ENCODE measurements at regions not wholly inside any gene's neighbourhood (a gene's known extent, or its start where the extent isn't known, plus 50 kb on each side); places are given as distances from the start of the nearest gene placed in this dataset.
"Not testable (repeated sequence)": the region's sequence is repeated elsewhere in the genome, so short reads cannot be mapped to it uniquely, and the experiment has no call there.

DNA sequence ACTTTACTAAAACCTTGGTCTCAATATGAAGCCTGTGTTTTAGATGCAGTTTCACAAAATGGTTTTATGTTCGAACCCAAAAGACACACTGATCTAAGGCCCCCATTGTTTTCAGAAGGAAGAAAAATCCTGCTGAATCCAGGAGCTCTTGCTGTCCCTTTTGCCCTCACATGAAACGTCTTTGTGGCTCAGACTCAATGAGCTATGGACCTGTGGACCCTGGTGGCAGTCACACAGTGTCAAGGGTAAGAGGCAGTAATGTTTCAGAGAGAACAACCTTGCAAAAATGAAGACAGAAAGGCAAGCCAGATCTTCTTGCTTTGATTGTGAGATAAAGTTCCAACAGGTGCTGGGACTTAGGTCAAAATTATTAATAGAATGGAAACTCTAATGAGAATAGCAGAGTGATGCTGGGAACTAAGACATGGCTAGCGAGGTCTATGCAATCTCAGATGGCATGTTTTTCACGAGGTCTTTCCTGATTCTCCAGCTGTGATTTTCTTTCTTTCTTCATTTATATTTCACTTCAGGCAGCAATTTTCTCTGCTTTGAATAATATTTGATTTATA, 164.9 kb upstream of the SLC38A2 start:
- H3K9ac ChIP-seq (ENCODE audit: low read depth in 1 of 2, low read length in 2 of 2): no peak overlapping the region
- H3K9me3 ChIP-seq (ENCODE audit: control insufficient read depth in 2 of 2, low read length in 2 of 2): no peaks in the 10 kb centered on the region
- H3K27me3 ChIP-seq (ENCODE audit: control insufficient read depth in 2 of 2, insufficient read depth in 2 of 2, low read length in 2 of 2): no peaks in the 10 kb centered on the region
- no peak overlapping the region for H3K27ac ChIP-seq (ENCODE audit: low read depth in 2 of 2, low read length in 2 of 2)
- H3K36me3 ChIP-seq (ENCODE audit: control insufficient read depth in 2 of 2, insufficient read depth in 2 of 2, low read length in 2 of 2): no peaks in the 10 kb centered on the region
- no peak overlapping the region for H3K4me3 ChIP-seq (ENCODE audit: low read length in 2 of 2)
- H3K4me1 ChIP-seq (ENCODE audit: control insufficient read depth in 2 of 2, insufficient read depth in 2 of 2, low read length in 2 of 2): no peaks in the 10 kb centered on the region

DNA sequence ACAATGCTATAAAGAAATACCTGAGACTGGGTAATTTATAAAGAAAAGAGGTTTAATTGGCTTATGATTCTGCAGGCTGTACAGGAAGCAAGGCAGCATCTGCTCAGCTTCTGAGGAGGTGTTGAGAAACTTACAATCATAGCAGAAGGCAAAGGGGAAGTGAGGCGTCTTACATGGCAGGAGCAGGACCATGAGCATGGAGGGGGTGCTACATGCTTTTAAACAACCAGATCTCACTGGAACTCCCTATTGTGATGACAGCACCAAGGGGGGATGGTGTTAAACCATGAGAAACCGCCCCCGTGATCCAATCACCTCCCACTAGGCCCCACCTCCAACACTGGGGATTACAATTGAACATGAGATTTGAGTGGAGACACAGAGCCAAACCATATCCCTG, 163.7 kb upstream of the SLC38A2 start:
- not testable (repeated sequence) for H3K9ac ChIP-seq (ENCODE audit: low read depth in 1 of 2, low read length in 2 of 2); H3K27ac ChIP-seq (ENCODE audit: low read depth in 2 of 2, low read length in 2 of 2); H3K36me3 ChIP-seq (ENCODE audit: control insufficient read depth in 2 of 2, insufficient read depth in 2 of 2, low read length in 2 of 2); H3K4me3 ChIP-seq (ENCODE audit: low read length in 2 of 2); H3K27me3 ChIP-seq (ENCODE audit: control insufficient read depth in 2 of 2, insufficient read depth in 2 of 2, low read length in 2 of 2); H3K9me3 ChIP-seq (ENCODE audit: control insufficient read depth in 2 of 2, low read length in 2 of 2); H3K4me1 ChIP-seq (ENCODE audit: control insufficient read depth in 2 of 2, insufficient read depth in 2 of 2, low read length in 2 of 2)

DNA sequence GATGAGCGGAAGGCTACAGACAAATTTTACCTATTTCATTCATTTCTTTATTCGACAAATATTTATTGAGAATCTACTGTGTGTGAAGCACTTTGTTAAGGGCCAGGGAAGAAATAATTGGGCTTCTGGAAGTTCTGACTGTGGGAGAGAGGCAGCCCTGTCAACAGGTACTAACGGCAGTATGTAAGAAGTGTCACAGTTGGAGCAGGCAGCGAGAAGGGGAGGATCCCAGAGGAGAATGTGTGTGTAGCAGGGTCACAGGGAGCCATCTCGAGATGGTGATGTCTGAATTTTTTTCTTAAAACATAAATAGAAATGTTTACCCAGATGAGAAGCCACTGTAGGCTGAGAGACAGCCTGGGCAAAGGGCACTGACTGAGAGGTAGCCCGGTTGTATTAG, 163.3 kb upstream of the SLC38A2 start:
- Histone ChIP-seq H3K36me3 (ENCODE audit: control insufficient read depth in 2 of 2, insufficient read depth in 2 of 2, low read length in 2 of 2) (no peaks in the 10 kb centered on the region), H3K4me1 (ENCODE audit: control insufficient read depth in 2 of 2, insufficient read depth in 2 of 2, low read length in 2 of 2) (no peaks in the 10 kb centered on the region), H3K27me3 (ENCODE audit: control insufficient read depth in 2 of 2, insufficient read depth in 2 of 2, low read length in 2 of 2) (no peaks in the 10 kb centered on the region), H3K9ac (ENCODE audit: low read depth in 1 of 2, low read length in 2 of 2) (no peak overlapping the region), H3K4me3 (ENCODE audit: low read length in 2 of 2) (no peak overlapping the region), H3K27ac (ENCODE audit: low read depth in 2 of 2, low read length in 2 of 2) (no peak overlapping the region), H3K9me3 (ENCODE audit: control insufficient read depth in 2 of 2, low read length in 2 of 2) (no peaks in the 10 kb centered on the region)

DNA sequence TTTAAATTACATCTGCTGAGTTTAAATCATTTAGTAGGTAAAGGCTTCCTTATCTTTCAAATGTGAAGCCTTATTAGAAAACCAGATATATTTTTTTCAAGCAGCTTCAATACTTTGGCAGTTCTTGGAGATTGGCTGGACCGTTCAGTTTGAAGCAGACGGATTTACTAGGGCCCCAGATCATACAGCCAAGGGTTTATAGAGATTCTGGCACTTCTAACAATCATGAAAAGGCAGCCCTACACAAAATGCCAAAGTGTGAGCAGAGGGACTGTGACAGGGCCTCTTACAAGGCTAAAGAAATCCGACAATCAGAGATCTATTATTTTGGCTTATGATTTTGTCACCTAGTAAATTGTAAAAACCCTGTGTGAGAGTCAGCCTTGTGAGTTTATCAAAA, 162.8 kb upstream of the SLC38A2 start:
- Histone ChIP-seq H3K27ac (ENCODE audit: low read depth in 2 of 2, low read length in 2 of 2) (no peak overlapping the region), H3K4me3 (ENCODE audit: low read length in 2 of 2) (no peak overlapping the region), H3K4me1 (ENCODE audit: control insufficient read depth in 2 of 2, insufficient read depth in 2 of 2, low read length in 2 of 2) (no peaks in the 10 kb centered on the region), H3K27me3 (ENCODE audit: control insufficient read depth in 2 of 2, insufficient read depth in 2 of 2, low read length in 2 of 2) (no peaks in the 10 kb centered on the region), H3K9ac (ENCODE audit: low read depth in 1 of 2, low read length in 2 of 2) (no peak overlapping the region), H3K9me3 (ENCODE audit: control insufficient read depth in 2 of 2, low read length in 2 of 2) (no peaks in the 10 kb centered on the region), H3K36me3 (ENCODE audit: control insufficient read depth in 2 of 2, insufficient read depth in 2 of 2, low read length in 2 of 2) (no peaks in the 10 kb centered on the region)

DNA sequence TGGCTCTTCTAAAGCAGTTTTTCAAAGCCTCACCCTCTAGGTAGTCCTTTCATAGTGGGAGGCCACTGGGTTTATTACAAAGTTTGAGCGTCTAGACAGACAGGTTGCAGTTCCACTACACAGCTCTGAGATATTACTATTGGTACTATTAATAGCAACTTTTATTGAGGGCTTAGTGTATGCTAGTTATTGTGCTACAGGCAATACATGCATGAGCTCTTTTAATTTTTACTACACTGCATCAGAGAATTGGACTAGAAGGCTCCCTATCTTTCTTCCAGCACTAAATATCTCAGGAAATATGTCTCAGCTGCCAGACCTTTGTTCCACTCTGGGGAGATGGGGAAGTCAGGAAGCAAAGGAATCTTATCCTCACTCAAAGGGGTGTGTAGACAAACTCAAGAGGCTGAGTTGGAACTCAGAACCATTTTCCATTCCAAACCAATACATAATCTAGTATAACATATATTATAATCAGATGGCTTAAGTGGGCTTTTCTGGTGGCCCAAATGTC, 161.8 kb upstream of the SLC38A2 start:
- Histone ChIP-seq H3K27me3 (ENCODE audit: control insufficient read depth in 2 of 2, insufficient read depth in 2 of 2, low read length in 2 of 2) (no peaks in the 10 kb centered on the region), H3K9ac (ENCODE audit: low read depth in 1 of 2, low read length in 2 of 2) (no peak overlapping the region), H3K4me3 (ENCODE audit: low read length in 2 of 2) (no peak overlapping the region), H3K27ac (ENCODE audit: low read depth in 2 of 2, low read length in 2 of 2) (no peak overlapping the region), H3K9me3 (ENCODE audit: control insufficient read depth in 2 of 2, low read length in 2 of 2) (no peaks in the 10 kb centered on the region), H3K36me3 (ENCODE audit: control insufficient read depth in 2 of 2, insufficient read depth in 2 of 2, low read length in 2 of 2) (no peaks in the 10 kb centered on the region), H3K4me1 (ENCODE audit: control insufficient read depth in 2 of 2, insufficient read depth in 2 of 2, low read length in 2 of 2) (no peaks in the 10 kb centered on the region)

DNA sequence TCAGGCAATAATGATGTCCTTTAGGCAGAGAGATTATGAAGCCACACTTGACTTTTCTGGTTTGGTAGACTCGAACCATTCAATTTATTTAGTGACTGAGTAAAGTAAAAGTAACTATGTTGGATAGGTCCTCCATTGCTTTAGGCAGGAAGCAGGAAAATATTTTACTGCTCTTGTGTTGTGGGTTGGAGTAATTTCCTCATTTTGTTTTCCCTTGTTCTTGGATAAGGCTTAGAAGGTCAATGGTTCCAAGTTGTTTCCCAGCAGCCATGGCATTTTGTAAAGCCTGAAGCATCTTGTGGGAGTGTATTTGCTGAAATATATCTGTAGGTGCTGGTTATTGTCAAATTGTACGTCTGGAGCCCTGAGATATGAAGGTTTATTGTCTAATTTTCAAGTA, 161.2 kb upstream of the SLC38A2 start:
- no peak overlapping the region for H3K4me3 ChIP-seq (ENCODE audit: low read length in 2 of 2)
- H3K27me3 ChIP-seq (ENCODE audit: control insufficient read depth in 2 of 2, insufficient read depth in 2 of 2, low read length in 2 of 2): no peaks in the 10 kb centered on the region
- H3K4me1 ChIP-seq (ENCODE audit: control insufficient read depth in 2 of 2, insufficient read depth in 2 of 2, low read length in 2 of 2): no peaks in the 10 kb centered on the region
- H3K9me3 ChIP-seq (ENCODE audit: control insufficient read depth in 2 of 2, low read length in 2 of 2): no peaks in the 10 kb centered on the region
- H3K27ac ChIP-seq (ENCODE audit: low read depth in 2 of 2, low read length in 2 of 2): no peak overlapping the region
- H3K9ac ChIP-seq (ENCODE audit: low read depth in 1 of 2, low read length in 2 of 2): no peak overlapping the region
- H3K36me3 ChIP-seq (ENCODE audit: control insufficient read depth in 2 of 2, insufficient read depth in 2 of 2, low read length in 2 of 2): no peaks in the 10 kb centered on the region

DNA sequence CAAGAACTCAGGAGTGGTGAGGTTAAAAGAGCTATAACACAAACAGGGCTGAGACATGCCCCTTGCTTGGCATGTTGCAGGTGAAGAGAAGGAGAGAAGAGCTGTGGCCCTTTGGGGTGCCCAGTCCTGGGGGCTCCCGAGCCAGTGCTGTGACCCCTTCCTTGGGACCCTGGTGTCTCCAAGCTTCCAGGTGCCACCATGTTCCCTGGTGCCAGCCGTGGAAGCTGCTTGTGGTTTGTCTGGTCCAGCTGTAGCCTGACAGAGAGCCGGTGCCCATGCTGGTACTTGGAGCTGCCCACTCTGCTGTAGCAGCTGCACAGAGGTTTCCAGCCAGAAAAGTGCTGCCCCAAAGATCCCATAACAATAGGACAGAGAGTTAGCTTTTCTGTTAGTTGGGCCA, 159.2 kb upstream of the SLC38A2 start:
- no peak overlapping the region for H3K27ac ChIP-seq (ENCODE audit: low read depth in 2 of 2, low read length in 2 of 2)
- no peak overlapping the region for H3K4me3 ChIP-seq (ENCODE audit: low read length in 2 of 2)
- H3K9ac ChIP-seq (ENCODE audit: low read depth in 1 of 2, low read length in 2 of 2): no peak overlapping the region
- no peaks in the 10 kb centered on the region for H3K4me1 ChIP-seq (ENCODE audit: control insufficient read depth in 2 of 2, insufficient read depth in 2 of 2, low read length in 2 of 2)
- H3K9me3 ChIP-seq (ENCODE audit: control insufficient read depth in 2 of 2, low read length in 2 of 2): no peaks in the 10 kb centered on the region
- no peaks in the 10 kb centered on the region for H3K27me3 ChIP-seq (ENCODE audit: control insufficient read depth in 2 of 2, insufficient read depth in 2 of 2, low read length in 2 of 2)
- H3K36me3 ChIP-seq (ENCODE audit: control insufficient read depth in 2 of 2, insufficient read depth in 2 of 2, low read length in 2 of 2): no peaks in the 10 kb centered on the region

DNA sequence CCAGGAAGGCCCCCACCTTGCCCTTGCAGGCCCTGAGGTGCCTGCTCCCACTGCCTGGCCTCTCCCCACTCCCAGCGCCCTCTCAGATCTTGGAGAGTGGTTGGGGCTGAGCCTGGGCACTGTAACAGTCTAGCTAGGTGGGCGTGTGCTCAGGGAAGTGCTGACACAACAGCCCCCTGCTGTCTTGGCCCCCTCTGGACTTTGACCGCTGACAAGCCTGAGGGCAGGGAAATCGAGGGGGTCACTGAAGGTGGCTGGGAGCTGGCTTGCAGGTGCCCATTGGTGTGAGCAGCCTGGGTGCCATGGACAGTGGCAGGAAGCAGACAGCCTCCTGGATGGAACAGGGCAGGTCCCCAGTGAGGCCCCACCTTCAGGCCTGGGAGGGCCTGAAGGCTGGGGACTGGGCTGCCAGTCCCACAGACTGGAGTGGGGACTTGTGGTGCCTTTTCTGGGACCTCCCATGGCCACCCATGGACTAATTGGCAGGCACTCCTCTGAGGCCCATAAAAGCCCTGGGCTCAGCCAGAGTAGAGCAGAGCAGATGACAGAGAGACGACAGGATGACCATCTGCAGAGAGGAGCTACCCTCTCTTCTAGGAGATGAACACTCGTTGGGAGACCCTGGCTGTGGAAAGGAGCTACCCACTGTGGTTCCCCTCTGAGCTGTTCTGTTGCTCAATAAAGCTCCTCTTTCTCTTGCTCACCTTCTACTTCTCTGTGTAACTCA, 158.6 kb upstream of the SLC38A2 start:
- Histone ChIP-seq H3K9ac (ENCODE audit: low read depth in 1 of 2, low read length in 2 of 2) (no peak overlapping the region), H3K4me1 (ENCODE audit: control insufficient read depth in 2 of 2, insufficient read depth in 2 of 2, low read length in 2 of 2) (no peaks in the 10 kb centered on the region), H3K9me3 (ENCODE audit: control insufficient read depth in 2 of 2, low read length in 2 of 2) (no peaks in the 10 kb centered on the region)

DNA sequence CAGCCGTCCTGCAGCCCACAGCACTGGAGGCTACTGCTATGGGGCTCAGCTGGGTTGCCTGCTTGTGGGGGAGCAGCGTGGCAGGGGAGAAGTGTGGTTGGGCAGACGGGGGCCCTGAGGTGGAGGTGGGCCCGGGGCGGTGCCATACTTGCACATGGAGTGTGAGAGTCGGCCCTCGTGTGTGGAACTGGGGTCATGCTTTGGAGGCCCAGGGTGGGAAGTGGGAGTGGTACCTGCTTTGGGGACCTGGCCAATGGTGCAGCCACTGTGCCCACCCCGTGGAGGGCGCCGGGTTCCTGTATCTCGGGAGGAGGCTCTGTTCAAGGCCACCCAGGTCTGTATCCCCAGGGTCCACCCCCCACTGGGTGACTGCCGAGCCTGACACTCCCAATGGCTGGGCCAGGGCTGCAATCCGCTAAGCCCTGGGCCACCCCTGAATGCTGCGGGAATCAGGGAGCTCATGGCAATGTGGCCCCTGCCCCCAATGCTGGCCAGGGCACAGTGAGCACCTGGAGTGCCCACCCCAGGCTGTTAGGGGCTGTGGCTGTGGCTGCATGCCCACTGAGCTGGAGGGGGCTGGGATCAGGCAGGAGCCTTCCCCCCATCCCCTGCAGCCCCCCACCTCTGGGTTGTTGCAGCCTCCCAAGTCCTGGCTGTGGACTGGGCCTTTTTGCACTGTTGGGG, 157.9 kb upstream of the SLC38A2 start:
- Histone ChIP-seq H3K9me3 (ENCODE audit: control insufficient read depth in 2 of 2, low read length in 2 of 2) (no peaks in the 10 kb centered on the region), H3K27ac (ENCODE audit: low read depth in 2 of 2, low read length in 2 of 2) (no peak overlapping the region), H3K4me1 (ENCODE audit: control insufficient read depth in 2 of 2, insufficient read depth in 2 of 2, low read length in 2 of 2) (no peaks in the 10 kb centered on the region), H3K36me3 (ENCODE audit: control insufficient read depth in 2 of 2, insufficient read depth in 2 of 2, low read length in 2 of 2) (no peaks in the 10 kb centered on the region), H3K4me3 (ENCODE audit: low read length in 2 of 2) (no peak overlapping the region), H3K27me3 (ENCODE audit: control insufficient read depth in 2 of 2, insufficient read depth in 2 of 2, low read length in 2 of 2) (no peaks in the 10 kb centered on the region), H3K9ac (ENCODE audit: low read depth in 1 of 2, low read length in 2 of 2) (no peak overlapping the region)

More for the DNA sequence above, 158.6 kb upstream of the SLC38A2 start:
- Histone ChIP-seq H3K27me3 (ENCODE audit: control insufficient read depth in 2 of 2, insufficient read depth in 2 of 2, low read length in 2 of 2) (no peaks in the 10 kb centered on the region), H3K36me3 (ENCODE audit: control insufficient read depth in 2 of 2, insufficient read depth in 2 of 2, low read length in 2 of 2) (no peaks in the 10 kb centered on the region), H3K4me3 (ENCODE audit: low read length in 2 of 2) (no peak overlapping the region), H3K27ac (ENCODE audit: low read depth in 2 of 2, low read length in 2 of 2) (no peak overlapping the region)

DNA sequence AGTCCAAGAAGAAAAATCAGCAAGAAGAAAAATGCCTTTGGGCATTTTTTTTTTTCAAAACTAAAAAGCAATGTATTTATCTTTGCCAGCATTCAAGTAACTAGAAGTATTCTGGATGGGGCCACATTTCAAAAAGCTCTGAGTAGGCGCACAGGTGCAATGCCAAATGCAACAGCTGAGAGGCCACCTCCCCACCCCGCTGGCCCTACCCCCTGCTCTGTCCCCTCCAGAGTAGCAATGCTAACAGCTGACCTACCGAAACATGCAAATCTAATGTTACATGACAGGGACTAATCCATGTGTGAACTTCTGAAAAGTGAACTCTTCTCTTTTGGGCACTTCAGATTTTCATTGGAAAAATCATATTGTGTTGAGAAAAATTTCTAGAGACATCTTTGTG, 153.7 kb upstream of the SLC38A2 start:
- Histone ChIP-seq H3K9ac (ENCODE audit: low read depth in 1 of 2, low read length in 2 of 2) (no peak overlapping the region), H3K27ac (ENCODE audit: low read depth in 2 of 2, low read length in 2 of 2) (no peak overlapping the region), H3K9me3 (ENCODE audit: control insufficient read depth in 2 of 2, low read length in 2 of 2) (no peaks in the 10 kb centered on the region), H3K4me1 (ENCODE audit: control insufficient read depth in 2 of 2, insufficient read depth in 2 of 2, low read length in 2 of 2) (peaks cover 0 to 3% of the 10 kb centered on the region in 2 donors), H3K27me3 (ENCODE audit: control insufficient read depth in 2 of 2, insufficient read depth in 2 of 2, low read length in 2 of 2) (no peaks in the 10 kb centered on the region), H3K4me3 (ENCODE audit: low read length in 2 of 2) (no peak overlapping the region), H3K36me3 (ENCODE audit: control insufficient read depth in 2 of 2, insufficient read depth in 2 of 2, low read length in 2 of 2) (no peaks in the 10 kb centered on the region)

Measured in mucosa of rectum (tissue), 2 donors.